ENCODE measurements at regions not wholly inside any gene's neighbourhood (a gene's known extent, or its start where the extent isn't known, plus 50 kb on each side); places are given as distances from the start of the nearest gene placed in this dataset.

- TF ChIP-seq, protein P1, sequence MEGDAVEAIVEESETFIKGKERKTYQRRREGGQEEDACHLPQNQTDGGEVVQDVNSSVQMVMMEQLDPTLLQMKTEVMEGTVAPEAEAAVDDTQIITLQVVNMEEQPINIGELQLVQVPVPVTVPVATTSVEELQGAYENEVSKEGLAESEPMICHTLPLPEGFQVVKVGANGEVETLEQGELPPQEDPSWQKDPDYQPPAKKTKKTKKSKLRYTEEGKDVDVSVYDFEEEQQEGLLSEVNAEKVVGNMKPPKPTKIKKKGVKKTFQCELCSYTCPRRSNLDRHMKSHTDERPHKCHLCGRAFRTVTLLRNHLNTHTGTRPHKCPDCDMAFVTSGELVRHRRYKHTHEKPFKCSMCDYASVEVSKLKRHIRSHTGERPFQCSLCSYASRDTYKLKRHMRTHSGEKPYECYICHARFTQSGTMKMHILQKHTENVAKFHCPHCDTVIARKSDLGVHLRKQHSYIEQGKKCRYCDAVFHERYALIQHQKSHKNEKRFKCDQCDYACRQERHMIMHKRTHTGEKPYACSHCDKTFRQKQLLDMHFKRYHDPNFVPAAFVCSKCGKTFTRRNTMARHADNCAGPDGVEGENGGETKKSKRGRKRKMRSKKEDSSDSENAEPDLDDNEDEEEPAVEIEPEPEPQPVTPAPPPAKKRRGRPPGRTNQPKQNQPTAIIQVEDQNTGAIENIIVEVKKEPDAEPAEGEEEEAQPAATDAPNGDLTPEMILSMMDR (IDR thresholded peaks at IDR 0.05; ENCODE audit: low read depth, low read length, missing input control), result no peak
- TF ChIP-seq ATF3 (IDR thresholded peaks at IDR 0.05), result no peak
- TF ChIP-seq EGR1 (IDR thresholded peaks at IDR 0.05; ENCODE audit: low read depth in 2 of 2), result no peak
- TF ChIP-seq SP1 (IDR thresholded peaks at IDR 0.05), result no peak
- TF ChIP-seq JUND (IDR thresholded peaks at IDR 0.05), result no peak
- TF ChIP-seq RAD21 (IDR thresholded peaks at IDR 0.05), result no peak
- no peak for TF ChIP-seq MAX (IDR thresholded peaks at IDR 0.05)
- TF ChIP-seq, protein P2, sequence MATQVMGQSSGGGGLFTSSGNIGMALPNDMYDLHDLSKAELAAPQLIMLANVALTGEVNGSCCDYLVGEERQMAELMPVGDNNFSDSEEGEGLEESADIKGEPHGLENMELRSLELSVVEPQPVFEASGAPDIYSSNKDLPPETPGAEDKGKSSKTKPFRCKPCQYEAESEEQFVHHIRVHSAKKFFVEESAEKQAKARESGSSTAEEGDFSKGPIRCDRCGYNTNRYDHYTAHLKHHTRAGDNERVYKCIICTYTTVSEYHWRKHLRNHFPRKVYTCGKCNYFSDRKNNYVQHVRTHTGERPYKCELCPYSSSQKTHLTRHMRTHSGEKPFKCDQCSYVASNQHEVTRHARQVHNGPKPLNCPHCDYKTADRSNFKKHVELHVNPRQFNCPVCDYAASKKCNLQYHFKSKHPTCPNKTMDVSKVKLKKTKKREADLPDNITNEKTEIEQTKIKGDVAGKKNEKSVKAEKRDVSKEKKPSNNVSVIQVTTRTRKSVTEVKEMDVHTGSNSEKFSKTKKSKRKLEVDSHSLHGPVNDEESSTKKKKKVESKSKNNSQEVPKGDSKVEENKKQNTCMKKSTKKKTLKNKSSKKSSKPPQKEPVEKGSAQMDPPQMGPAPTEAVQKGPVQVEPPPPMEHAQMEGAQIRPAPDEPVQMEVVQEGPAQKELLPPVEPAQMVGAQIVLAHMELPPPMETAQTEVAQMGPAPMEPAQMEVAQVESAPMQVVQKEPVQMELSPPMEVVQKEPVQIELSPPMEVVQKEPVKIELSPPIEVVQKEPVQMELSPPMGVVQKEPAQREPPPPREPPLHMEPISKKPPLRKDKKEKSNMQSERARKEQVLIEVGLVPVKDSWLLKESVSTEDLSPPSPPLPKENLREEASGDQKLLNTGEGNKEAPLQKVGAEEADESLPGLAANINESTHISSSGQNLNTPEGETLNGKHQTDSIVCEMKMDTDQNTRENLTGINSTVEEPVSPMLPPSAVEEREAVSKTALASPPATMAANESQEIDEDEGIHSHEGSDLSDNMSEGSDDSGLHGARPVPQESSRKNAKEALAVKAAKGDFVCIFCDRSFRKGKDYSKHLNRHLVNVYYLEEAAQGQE (IDR thresholded peaks at IDR 0.05), result no peak
Observed at GRCh38 chr16:49015225-49015592, 266.4 kb downstream of the CBLN1 start.
